Gastroesophageal sphincter (tissue), 3 donors: ENCODE measurements at regions not wholly inside any gene's neighbourhood (a gene's known extent, or its start where the extent isn't known, plus 50 kb on each side); places are given as distances from the start of the nearest gene placed in this dataset.

ENCODE experiments used
- CTCF ChIP-seq, 4 experiments: fragments of 200-600 bp in 2 of 4; fragments of 450-650 bp in 2 of 4; sonication (generic) in 1 of 4; IDR thresholded peaks; one replicate each; pipeline ENCODE4 v1.5.1; 2017 to 2019; ENCODE audit warnings: antibody characterized with exemption in 4 of 4, mild to moderate bottlenecking in 2 of 4, moderate library complexity in 2 of 4
- EP300 ChIP-seq: sonication (generic); formaldehyde crosslinking; IDR thresholded peaks from one replicate; pipeline ENCODE4 v1.6.1; 2017; ENCODE audit warnings: antibody characterized with exemption, mild to moderate bottlenecking
- POLR2A ChIP-seq, 2 donors: fragments of 450-650 bp; IDR thresholded peaks; one replicate each; pipeline ENCODE4 v1.6.1; 2017; ENCODE audit warnings: antibody characterized with exemption in 2 of 2, mild to moderate bottlenecking in 2 of 2, moderate library complexity in 1 of 2
- POLR2AphosphoS5 ChIP-seq: sonication (generic); formaldehyde crosslinking; IDR thresholded peaks from one replicate; pipeline ENCODE4 v1.6.1; 2017; ENCODE audit warnings: antibody characterized with exemption

DNA sequence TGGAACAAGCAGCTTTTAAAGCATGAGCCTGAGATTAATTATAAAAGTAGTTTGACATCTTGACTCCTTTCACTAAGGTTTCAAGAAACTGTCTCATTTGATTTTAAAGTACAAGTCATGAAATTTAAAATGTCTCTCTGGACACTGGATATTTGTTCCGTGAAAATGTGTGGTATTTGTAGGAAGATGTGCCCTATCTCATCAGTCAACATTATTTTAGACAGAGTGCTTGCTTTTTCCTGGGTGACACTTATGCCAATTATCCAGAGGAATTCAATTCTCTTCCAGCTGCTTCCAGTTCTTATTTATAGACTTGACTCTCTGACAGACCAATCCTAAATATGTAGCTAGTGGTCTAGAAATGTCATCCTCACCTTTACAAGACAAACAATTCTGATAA, 300.4 kb downstream of the PLA2G4A start:
- TF ChIP-seq CTCF (IDR thresholded peaks at IDR 0.05) (no peak), POLR2AphosphoS5 (no peak), POLR2A (IDR thresholded peaks at IDR 0.05) (no peak), EP300 (no peak)
